PC-9 (cell line): ENCODE measurements at regions not wholly inside any gene's neighbourhood (a gene's known extent, or its start where the extent isn't known, plus 50 kb on each side); places are given as distances from the start of the nearest gene placed in this dataset.

Experiments used
- BruUV-seq: library from RNA; stranded (reverse); fragments of 400-500 nt; replicated peaks from 2 replicates; lab custom pipeline; 2021; lab: Mats Ljungman, UMichigan
- CTCF ChIA-PET: fragments of 300-600 bp; sonication (Branson Sonifier 250); formaldehyde crosslinking; loops from one replicate; lab custom pipeline; 2022; ENCODE audit warnings: antibody characterized with exemption; lab: Charles Lee
- POLR2A ChIA-PET: fragments of 300-600 bp; sonication (Branson Sonifier 250); formaldehyde crosslinking; loops from one replicate; lab custom pipeline; 2022; ENCODE audit warnings: antibody characterized with exemption; ENCODE audit not compliant: unreplicated experiment; lab: Charles Lee
- DNase-seq, 2 experiments: peaks; one replicate each; pipeline versions ENCODE4 v3.0.0 to v3.0.0-alpha.2; 2015 to 2022; ENCODE audit warnings: mixed read lengths in 1 of 2
- H2AFZ ChIP-seq: fragments of 200-600 bp; sonication (generic); 2 replicates; pipeline ENCODE4 v1.8.1; 2017; ENCODE audit warnings: antibody characterized with exemption
- H3F3A ChIP-seq: fragments of 200-600 bp; sonication (generic); 2 replicates; pipeline ENCODE4 v1.8.1; 2017; ENCODE audit warnings: antibody characterized with exemption, mild to moderate bottlenecking, low read depth; ENCODE audit not compliant: insufficient read depth
- H3K27ac ChIP-seq: fragments of 200-600 bp; sonication (generic); 2 replicates; pipeline ENCODE4 v1.6.1; 2016; ENCODE audit warnings: mixed run types
- H3K27me3 ChIP-seq: fragments of 200-600 bp; sonication (generic); 2 replicates; pipeline ENCODE4 v1.6.1; 2016; ENCODE audit warnings: low read depth, mixed run types; ENCODE audit not compliant: insufficient read depth
- H3K36me3 ChIP-seq: fragments of 200-600 bp; sonication (generic); 2 replicates; pipeline ENCODE4 v1.6.1; 2016; ENCODE audit warnings: low read depth, mixed run types
- H3K4me1 ChIP-seq: fragments of 200-600 bp; sonication (generic); replicated peaks from 2 replicates; pipeline ENCODE4 v1.6.1; 2016; ENCODE audit warnings: mixed run types; ENCODE audit not compliant: insufficient read depth
- H3K4me2 ChIP-seq: fragments of 200-600 bp; sonication (generic); 2 replicates; pipeline ENCODE4 v1.6.1; 2017; ENCODE audit warnings: mixed run types
- H3K4me3 ChIP-seq: fragments of 200-600 bp; sonication (generic); 2 replicates; pipeline ENCODE4 v1.6.1; 2016; ENCODE audit warnings: mixed run types
- H3K79me2 ChIP-seq: fragments of 200-600 bp; sonication (generic); 2 replicates; pipeline ENCODE4 v1.6.1; 2017; ENCODE audit warnings: low read depth, mixed run types
- H3K9me2 ChIP-seq: fragments of 200-600 bp; sonication (generic); 2 replicates; pipeline ENCODE4 v1.8.1; 2017; ENCODE audit warnings: mild to moderate bottlenecking; ENCODE audit not compliant: insufficient read depth
- H3K9me3 ChIP-seq: fragments of 200-600 bp; sonication (generic); 2 replicates; pipeline ENCODE4 v1.8.1; 2016; ENCODE audit warnings: low read depth; ENCODE audit not compliant: insufficient read depth
- H4K20me1 ChIP-seq: fragments of 200-600 bp; sonication (generic); 2 replicates; pipeline ENCODE4 v1.8.1; 2017; ENCODE audit not compliant: insufficient read depth
- CTCF ChIP-seq: fragments of 200-600 bp; sonication (generic); conservative IDR thresholded peaks from 2 replicates; pipeline ENCODE4 v1.6.1; 2017; ENCODE audit warnings: mixed run types, antibody characterized with exemption, mild to moderate bottlenecking, moderate library complexity
- EZH2 ChIP-seq: fragments of 200-600 bp; sonication (generic); IDR thresholded peaks from 2 replicates; pipeline ENCODE4 v1.8.0; 2017; ENCODE audit warnings: antibody characterized with exemption, low read depth
- intact Hi-C: fragments of 100-400 bp; cut with micrococcal nuclease; formaldehyde crosslinking; loops from one replicate; pipeline ENCODE4 v1.10.0; 2022; ENCODE audit not compliant: unreplicated experiment

GRCh38 chr12:25023808-25024207 is 74.9 kb upstream of the BCAT1 start:
- ChIA-PET POLR2A (no interaction called here), CTCF (interaction anchor here (0.5 kb wide), 1 partner anchor 45 kb away, joined by 4 read pairs; no protein-coding TSS in a partner anchor)

GRCh38 chr12:25020621-25021243 is 71.8 kb upstream of the BCAT1 start:
- Histone ChIP-seq H3K27me3 (no peaks in the 10 kb centered on the region), H3K27ac (no peak overlapping the region), H3K9me3 (no peaks in the 10 kb centered on the region), H3K36me3 (no peaks in the 10 kb centered on the region), H3K4me3 (no peak overlapping the region), H3K9me2 (no peaks in the 10 kb centered on the region), H4K20me1 (no peaks in the 10 kb centered on the region), H3K4me2 (no peak overlapping the region), H2AFZ (no peak overlapping the region), H3K79me2 (no peaks in the 10 kb centered on the region), H3F3A (no peaks in the 10 kb centered on the region), H3K4me1 (no peaks in the 10 kb centered on the region)
- intact Hi-C loops, result no loop called here
- ChIA-PET POLR2A (no interaction called here), CTCF (interaction anchor here (0.6 kb wide), 1 partner anchor 21 kb away, joined by 6 read pairs; no protein-coding TSS in a partner anchor)
- no peak for DNase-seq
- TF ChIP-seq EZH2 (no peak), CTCF (no peak)
- no TSS peak for BruUV-seq

More at GRCh38 chr12:25023808-25024207, 74.9 kb upstream of the BCAT1 start:
- TF ChIP-seq EZH2, result no peak
- TF ChIP-seq CTCF, result no peak
- no peaks in the 10 kb centered on the region for H3K9me3 ChIP-seq
- no peak overlapping the region for H3K4me2 ChIP-seq
- H3K36me3 ChIP-seq, result no peaks in the 10 kb centered on the region
- no peaks in the 10 kb centered on the region for H3F3A ChIP-seq
- intact Hi-C loops, result no loop called here
- no peak overlapping the region for H3K27ac ChIP-seq
- no peak overlapping the region for H3K4me3 ChIP-seq
- BruUV-seq, result no TSS peak
- no peak overlapping the region for H2AFZ ChIP-seq
- H3K4me1 ChIP-seq, result no peaks in the 10 kb centered on the region
- no peaks in the 10 kb centered on the region for H4K20me1 ChIP-seq
- no peaks in the 10 kb centered on the region for H3K27me3 ChIP-seq
- no peak for DNase-seq
- no peaks in the 10 kb centered on the region for H3K79me2 ChIP-seq
- H3K9me2 ChIP-seq, result no peaks in the 10 kb centered on the region

GRCh38 chr12:25018146-25018545 is 69.2 kb upstream of the BCAT1 start:
- H3K79me2 ChIP-seq, result no peaks in the 10 kb centered on the region
- no peaks in the 10 kb centered on the region for H3K4me1 ChIP-seq
- TF ChIP-seq EZH2 (no peak), CTCF (no peak)
- H3K27me3 ChIP-seq, result no peaks in the 10 kb centered on the region
- H3K9me2 ChIP-seq, result no peaks in the 10 kb centered on the region
- intact Hi-C loops, result no loop called here
- DNase-seq, result no peak
- no peaks in the 10 kb centered on the region for H3K9me3 ChIP-seq
- H3K36me3 ChIP-seq, result no peaks in the 10 kb centered on the region
- no TSS peak for BruUV-seq
- POLR2A ChIA-PET, result no interaction called here
- H3K27ac ChIP-seq, result no peak overlapping the region
- no peaks in the 10 kb centered on the region for H4K20me1 ChIP-seq
- H2AFZ ChIP-seq, result no peak overlapping the region
- CTCF ChIA-PET, result no interaction called here
- no peaks in the 10 kb centered on the region for H3F3A ChIP-seq
- no peak overlapping the region for H3K4me2 ChIP-seq
- no peak overlapping the region for H3K4me3 ChIP-seq
